Liver (tissue), 8 donors: ENCODE measurements at regions not wholly inside any gene's neighbourhood (a gene's known extent, or its start where the extent isn't known, plus 50 kb on each side); places are given as distances from the start of the nearest gene placed in this dataset.

Experiments used
- DNase-seq: peaks from one replicate; pipeline ENCODE4 v3.0.0-alpha.2; 2017; ENCODE audit warnings: low spot score
- H3K27ac ChIP-seq, 2 donors: one replicate each; pipeline ENCODE4 v1.7.0; 2013; ENCODE audit warnings: inconsistent platforms in 2 of 2, low read length in 2 of 2, control low read depth in 1 of 2, low read depth in 1 of 2, mild to moderate bottlenecking in 1 of 2
- H3K27me3 ChIP-seq, 4 donors: one replicate each; pipeline versions ENCODE4 v1.6.1 to v1.7.0; 2013; ENCODE audit warnings: low read length in 3 of 4, inconsistent platforms in 1 of 4, mild to moderate bottlenecking in 1 of 4, moderate library complexity in 1 of 4; ENCODE audit not compliant: control insufficient read depth in 4 of 4, insufficient read depth in 4 of 4
- H3K36me3 ChIP-seq, 4 donors: one replicate each; pipeline versions ENCODE4 v1.6.1 to v1.7.0; 2013; ENCODE audit warnings: low read length in 3 of 4, mild to moderate bottlenecking in 3 of 4, low read depth in 1 of 4, moderate library complexity in 1 of 4; ENCODE audit not compliant: control insufficient read depth in 4 of 4, insufficient read depth in 3 of 4
- H3K4me1 ChIP-seq, 4 donors: one replicate each; pipeline versions ENCODE4 v1.6.1 to v1.7.0; 2013; ENCODE audit warnings: low read length in 3 of 4, mild to moderate bottlenecking in 3 of 4, moderate library complexity in 1 of 4; ENCODE audit not compliant: control insufficient read depth in 4 of 4, insufficient read depth in 4 of 4
- H3K4me3 ChIP-seq, 3 donors: one replicate each; pipeline versions ENCODE4 v1.6.1 to v1.7.0; 2013; ENCODE audit warnings: low read length in 3 of 3, control low read depth in 1 of 3, low read depth in 1 of 3, mild to moderate bottlenecking in 1 of 3
- H3K9ac ChIP-seq, 2 donors: one replicate each; pipeline ENCODE4 v1.7.0; 2013; ENCODE audit warnings: low read length in 2 of 2, mild to moderate bottlenecking in 2 of 2, moderate library complexity in 2 of 2, control low read depth in 1 of 2, low read depth in 1 of 2
- H3K9me3 ChIP-seq, 4 donors: one replicate each; pipeline versions ENCODE4 v1.6.1 to v1.7.0; 2013; ENCODE audit warnings: low read length in 3 of 4; ENCODE audit not compliant: control insufficient read depth in 4 of 4
- ATF3 ChIP-seq: IDR thresholded peaks from 2 replicates; pipeline ENCODE4 v1.6.1; 2016; ENCODE audit warnings: antibody characterized with exemption
- CTCF ChIP-seq: fragments of 150-350 bp; IDR thresholded peaks from 2 replicates; pipeline ENCODE4 v1.5.1; 2017; ENCODE audit warnings: improper control_type of control experiment, low read depth, low read length; ENCODE audit not compliant: missing input control
- EGR1 ChIP-seq, 2 donors: IDR thresholded peaks; 2 replicates each; pipeline ENCODE4 v1.6.1; 2016 to 2018; ENCODE audit warnings: antibody characterized with exemption in 2 of 2, low read depth in 2 of 2
- FOXA1 ChIP-seq: IDR thresholded peaks from 2 replicates; pipeline ENCODE4 v1.6.1; 2016; ENCODE audit warnings: antibody characterized with exemption
- FOXA2 ChIP-seq: IDR thresholded peaks from 2 replicates; pipeline ENCODE4 v1.6.1; 2016; ENCODE audit warnings: antibody characterized with exemption
- GABPA ChIP-seq, 2 donors: IDR thresholded peaks in 1 of 2; conservative IDR thresholded peaks in 1 of 2; 2 replicates each; pipeline ENCODE4 v1.6.1; 2016; ENCODE audit warnings: antibody characterized with exemption in 2 of 2, mild to moderate bottlenecking in 1 of 2, moderate library complexity in 1 of 2
- HNF4A ChIP-seq, 2 donors: conservative IDR thresholded peaks; 2 replicates each; pipeline ENCODE4 v1.6.1; 2016; ENCODE audit warnings: antibody characterized with exemption in 2 of 2, mild to moderate bottlenecking in 2 of 2
- HNF4G ChIP-seq: IDR thresholded peaks from 2 replicates; pipeline ENCODE4 v1.6.1; 2016; ENCODE audit warnings: antibody characterized with exemption
- JUND ChIP-seq, 2 donors: IDR thresholded peaks; 2 replicates each; pipeline ENCODE4 v1.6.1; 2016; ENCODE audit warnings: antibody characterized with exemption in 2 of 2
- NR2F2 ChIP-seq: IDR thresholded peaks from 2 replicates; pipeline ENCODE4 v1.6.1; 2016; ENCODE audit warnings: antibody characterized with exemption
- RAD21 ChIP-seq, 2 donors: IDR thresholded peaks; 2 replicates each; pipeline ENCODE4 v1.6.1; 2016; ENCODE audit warnings: antibody characterized with exemption in 2 of 2, mild to moderate bottlenecking in 2 of 2
- REST ChIP-seq: IDR thresholded peaks from 2 replicates; pipeline ENCODE4 v1.6.1; 2016; ENCODE audit warnings: antibody characterized with exemption, mild to moderate bottlenecking
- RXRA ChIP-seq, 2 donors: IDR thresholded peaks; 2 replicates each; pipeline ENCODE4 v1.6.1; 2017 to 2018; ENCODE audit warnings: antibody characterized with exemption in 2 of 2, mild to moderate bottlenecking in 1 of 2
- SP1 ChIP-seq: IDR thresholded peaks from 2 replicates; pipeline ENCODE4 v1.6.1; 2018; ENCODE audit warnings: antibody characterized with exemption, mild to moderate bottlenecking
- TAF1 ChIP-seq: conservative IDR thresholded peaks from 2 replicates; pipeline ENCODE4 v1.6.1; 2016; ENCODE audit warnings: antibody characterized with exemption, mild to moderate bottlenecking
- YY1 ChIP-seq: IDR thresholded peaks from 2 replicates; pipeline ENCODE4 v1.6.1; 2016; ENCODE audit warnings: antibody characterized with exemption, mild to moderate bottlenecking
- WGBS: extraction: QIAGEN DNeasy Blood & Tissue Kit; methylation state at CpG from one replicate; pipeline ENCODE4 v1.1.7; 2013; 5-methylcytosine and 5-hydroxymethylcytosine counted together
- TF ChIP-seq, protein P1 (sequence below): IDR thresholded peaks from 2 replicates; pipeline ENCODE4 v1.6.1; 2016; ENCODE audit warnings: antibody characterized with exemption
- TF ChIP-seq, protein P2 (sequence below): IDR thresholded peaks from 2 replicates; pipeline ENCODE4 v1.6.1; 2016; ENCODE audit warnings: antibody characterized with exemption
- donor health status: healthy.
- donor health status: healthy.
- donor health status: healthy.
- donor health status: healthy.
- donor health status: healthy.

DNA sequence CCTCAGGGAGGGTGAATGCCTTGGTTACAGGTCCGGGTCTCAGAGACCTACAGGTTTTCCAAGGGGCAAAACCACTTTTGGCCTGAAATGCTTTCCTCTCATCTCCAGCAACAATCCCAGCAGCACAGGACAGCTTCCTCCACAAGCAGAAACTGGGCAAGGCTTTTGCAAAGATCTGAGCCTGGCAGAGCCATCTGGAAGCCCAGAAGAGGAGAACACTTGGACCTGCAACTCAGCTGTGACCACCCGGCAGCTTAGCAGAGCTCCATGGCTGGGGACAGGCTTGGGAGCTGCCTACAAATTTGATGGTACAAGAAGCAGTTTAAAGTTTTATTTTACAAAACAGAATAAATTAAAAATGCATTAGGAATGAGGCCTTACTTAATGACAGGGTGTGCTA is 90.0 kb upstream of the KCND3 start:
- DNase-seq: no peak
- Histone ChIP-seq H3K4me1 (no peaks in the 10 kb centered on the region), H3K27me3 (no peaks in the 10 kb centered on the region), H3K9me3 (no peaks in the 10 kb centered on the region), H3K9ac (no peak overlapping the region), H3K36me3 (no peaks in the 10 kb centered on the region), H3K4me3 (no peak overlapping the region), H3K27ac (no peak overlapping the region)
- TF ChIP-seq SP1: no peak
- TF ChIP-seq RAD21 (IDR thresholded peaks at IDR 0.05): no peak
- no peak for TF ChIP-seq GABPA (IDR thresholded peaks at IDR 0.05 in 1 of 2, conservative IDR thresholded peaks at IDR 0.05 in 1 of 2)
- no peak for TF ChIP-seq EGR1 (IDR thresholded peaks at IDR 0.05; ENCODE audit: low read depth in 2 of 2)
- TF ChIP-seq TAF1: no peak
- TF ChIP-seq, protein P1, sequence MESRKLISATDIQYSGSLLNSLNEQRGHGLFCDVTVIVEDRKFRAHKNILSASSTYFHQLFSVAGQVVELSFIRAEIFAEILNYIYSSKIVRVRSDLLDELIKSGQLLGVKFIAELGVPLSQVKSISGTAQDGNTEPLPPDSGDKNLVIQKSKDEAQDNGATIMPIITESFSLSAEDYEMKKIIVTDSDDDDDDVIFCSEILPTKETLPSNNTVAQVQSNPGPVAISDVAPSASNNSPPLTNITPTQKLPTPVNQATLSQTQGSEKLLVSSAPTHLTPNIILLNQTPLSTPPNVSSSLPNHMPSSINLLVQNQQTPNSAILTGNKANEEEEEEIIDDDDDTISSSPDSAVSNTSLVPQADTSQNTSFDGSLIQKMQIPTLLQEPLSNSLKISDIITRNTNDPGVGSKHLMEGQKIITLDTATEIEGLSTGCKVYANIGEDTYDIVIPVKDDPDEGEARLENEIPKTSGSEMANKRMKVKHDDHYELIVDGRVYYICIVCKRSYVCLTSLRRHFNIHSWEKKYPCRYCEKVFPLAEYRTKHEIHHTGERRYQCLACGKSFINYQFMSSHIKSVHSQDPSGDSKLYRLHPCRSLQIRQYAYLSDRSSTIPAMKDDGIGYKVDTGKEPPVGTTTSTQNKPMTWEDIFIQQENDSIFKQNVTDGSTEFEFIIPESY: no peak
- no peak for TF ChIP-seq FOXA2
- TF ChIP-seq NR2F2: no peak
- no peak for TF ChIP-seq FOXA1
- TF ChIP-seq RXRA (IDR thresholded peaks at IDR 0.05): no peak
- TF ChIP-seq CTCF: no peak
- no peak for TF ChIP-seq HNF4G
- no peak for TF ChIP-seq JUND (IDR thresholded peaks at IDR 0.05)
- TF ChIP-seq, protein P2, sequence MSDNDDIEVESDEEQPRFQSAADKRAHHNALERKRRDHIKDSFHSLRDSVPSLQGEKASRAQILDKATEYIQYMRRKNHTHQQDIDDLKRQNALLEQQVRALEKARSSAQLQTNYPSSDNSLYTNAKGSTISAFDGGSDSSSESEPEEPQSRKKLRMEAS: no peak
- TF ChIP-seq HNF4A (conservative IDR thresholded peaks at IDR 0.05): no peak
- no peak for TF ChIP-seq REST
- no peak for TF ChIP-seq ATF3
- WGBS: 67% methylated on average over 2 of the region's 2 CpGs

DNA sequence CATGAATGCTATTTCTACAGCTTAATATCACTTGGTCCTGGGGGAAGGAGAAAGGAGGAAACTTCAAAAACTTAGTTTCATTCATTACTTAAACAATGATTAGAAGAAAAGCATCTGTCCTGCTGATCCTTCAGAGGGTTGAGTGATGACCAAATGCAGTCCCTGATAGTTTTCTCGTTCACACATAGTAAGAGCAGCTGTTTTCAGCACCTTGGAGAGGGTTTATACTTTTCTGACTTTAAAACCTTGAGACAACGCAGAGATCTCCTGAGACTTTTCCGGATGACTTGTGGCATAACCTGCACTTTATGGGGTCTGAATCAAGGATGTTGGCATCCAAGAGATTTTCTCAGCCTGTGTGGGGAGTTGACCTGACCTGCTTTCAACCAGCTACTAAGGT is 94.0 kb upstream of the KCND3 start:
- no peaks in the 10 kb centered on the region for H3K4me1 ChIP-seq
- H3K9me3 ChIP-seq: no peaks in the 10 kb centered on the region
- TF ChIP-seq EGR1 (IDR thresholded peaks at IDR 0.05; ENCODE audit: low read depth in 2 of 2) (no peak), REST (peak; percentile 97), YY1 (no peak)
- H3K4me3 ChIP-seq: no peak overlapping the region
- DNase-seq: no peak
- no peak overlapping the region for H3K9ac ChIP-seq
- no peaks in the 10 kb centered on the region for H3K36me3 ChIP-seq
- H3K27ac ChIP-seq: no peak overlapping the region
- H3K27me3 ChIP-seq: no peaks in the 10 kb centered on the region
- WGBS: 37% methylated on average over 3 of the region's 3 CpGs
